HG02759 (cell line): ENCODE measurements at regions not wholly inside any gene's neighbourhood (a gene's known extent, or its start where the extent isn't known, plus 50 kb on each side); places are given as distances from the start of the nearest gene placed in this dataset.

ENCODE experiments used
- ATAC-seq: cut with Tn5 transposase; IDR thresholded peaks from one replicate; pipeline ENCODE4 v1.9.1; 2021; ENCODE audit warnings: mild to moderate bottlenecking, moderate library complexity; ENCODE audit not compliant: unreplicated experiment

DNA sequence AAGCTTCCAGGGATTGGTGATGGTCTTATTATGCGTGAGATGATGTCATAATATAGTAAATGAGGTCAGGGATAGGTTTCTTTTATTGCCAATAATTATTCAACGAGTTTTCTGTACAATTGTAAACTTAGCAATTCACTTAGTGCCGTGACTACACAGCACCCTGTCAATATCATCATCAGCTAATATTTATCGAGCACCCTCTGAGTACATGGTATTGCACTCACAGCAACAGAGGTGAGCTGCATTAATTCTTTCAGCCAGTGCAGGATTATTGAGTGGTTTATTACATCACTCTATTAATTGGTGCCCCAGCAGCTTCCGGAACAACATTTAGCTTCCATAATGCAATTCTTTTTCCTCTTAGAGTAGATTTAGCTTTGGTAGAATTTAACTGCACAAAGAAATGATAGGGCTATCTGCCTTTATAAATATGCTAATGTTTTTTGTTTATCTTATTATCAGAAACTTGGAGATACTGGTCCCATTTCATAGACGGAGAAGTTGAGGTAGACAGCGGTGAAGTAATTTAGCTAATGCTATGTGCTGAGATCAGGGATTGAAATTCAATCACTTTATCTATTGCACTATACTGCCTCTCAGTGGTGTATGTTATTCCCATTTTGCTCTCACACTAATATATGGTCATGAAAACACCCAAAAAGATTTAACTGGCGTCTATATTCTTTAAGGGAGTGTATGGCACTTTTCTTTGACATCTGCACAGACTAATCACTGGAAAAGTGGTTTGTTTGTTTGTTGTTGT, 726.1 kb upstream of the WWC1 start:
- ATAC-seq, result no peak

DNA sequence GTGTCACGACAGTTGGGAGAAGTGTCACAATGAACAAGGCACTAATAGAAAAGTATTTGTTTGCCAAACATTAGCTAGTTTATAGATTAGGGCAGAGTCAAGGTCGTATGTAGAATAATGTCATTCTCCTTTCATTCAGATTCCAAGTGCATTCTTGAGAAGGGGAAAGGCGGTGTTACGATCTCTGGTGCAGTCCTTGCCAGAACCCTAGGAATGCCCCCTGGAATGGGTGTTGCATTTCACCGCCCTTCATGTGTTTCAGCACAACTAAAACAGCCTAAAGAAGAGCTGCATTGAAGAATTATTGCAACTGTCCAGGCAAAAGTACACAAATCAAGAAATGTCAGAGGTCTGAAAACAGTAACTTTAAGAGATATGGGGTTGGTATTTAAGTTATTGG, 721.0 kb upstream of the WWC1 start:
- no peak for ATAC-seq

DNA sequence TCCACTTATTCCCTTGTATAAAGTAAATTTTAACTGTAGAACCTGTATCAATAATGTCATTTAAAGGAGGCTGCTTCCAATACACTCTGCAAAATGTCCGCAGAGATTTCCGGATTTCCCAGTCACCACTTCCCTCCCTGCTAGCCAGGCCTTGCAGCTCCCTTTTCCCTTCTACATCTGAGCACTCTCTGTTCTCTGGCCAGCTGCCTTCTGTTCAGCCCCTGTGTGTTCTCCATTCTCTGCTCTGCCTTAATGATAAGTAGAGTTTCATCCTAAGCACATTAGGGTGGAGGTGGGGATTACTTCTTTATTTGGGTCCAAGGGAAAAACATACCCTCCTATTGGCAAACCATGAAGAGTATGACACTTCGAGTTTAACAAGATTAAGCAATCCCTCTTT, 719.6 kb upstream of the WWC1 start:
- no peak for ATAC-seq

DNA sequence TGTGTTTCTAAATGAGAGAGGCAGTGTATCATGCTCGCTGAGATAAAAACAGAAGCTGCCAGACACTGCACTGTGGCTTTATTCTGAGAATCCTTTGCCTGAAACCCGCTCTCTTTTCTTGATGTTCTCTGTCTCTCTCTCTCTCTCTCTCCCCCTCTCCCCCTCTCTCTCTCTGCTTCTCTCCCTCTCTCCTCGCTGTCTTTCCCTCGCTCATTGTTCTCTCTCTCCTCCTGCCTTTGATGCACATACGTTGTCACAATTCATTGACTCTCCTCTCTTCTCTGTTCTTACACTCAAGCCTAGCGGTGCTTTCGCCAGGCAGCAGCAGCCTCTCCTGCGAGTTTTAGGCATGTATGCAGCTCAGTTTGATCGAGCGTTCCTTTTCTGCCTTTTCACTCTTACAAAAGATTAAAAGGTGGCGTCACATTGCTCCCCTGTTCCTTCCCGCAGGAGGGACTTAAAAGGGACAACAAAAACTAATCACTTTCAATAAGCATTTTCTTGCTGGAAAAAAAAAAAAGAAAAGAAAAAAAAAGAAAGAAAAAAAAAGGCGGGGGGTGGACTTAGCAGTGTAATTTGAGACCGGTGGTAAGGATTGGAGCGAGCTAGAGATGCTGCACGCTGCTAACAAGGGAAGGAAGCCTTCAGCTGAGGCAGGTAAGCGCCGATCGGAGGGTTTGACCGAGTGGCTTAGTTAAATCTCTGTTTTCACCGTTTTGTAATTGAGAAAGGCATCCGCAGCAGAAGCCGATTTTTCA, 717.9 kb upstream of the WWC1 start:
- ATAC-seq, result no peak

DNA sequence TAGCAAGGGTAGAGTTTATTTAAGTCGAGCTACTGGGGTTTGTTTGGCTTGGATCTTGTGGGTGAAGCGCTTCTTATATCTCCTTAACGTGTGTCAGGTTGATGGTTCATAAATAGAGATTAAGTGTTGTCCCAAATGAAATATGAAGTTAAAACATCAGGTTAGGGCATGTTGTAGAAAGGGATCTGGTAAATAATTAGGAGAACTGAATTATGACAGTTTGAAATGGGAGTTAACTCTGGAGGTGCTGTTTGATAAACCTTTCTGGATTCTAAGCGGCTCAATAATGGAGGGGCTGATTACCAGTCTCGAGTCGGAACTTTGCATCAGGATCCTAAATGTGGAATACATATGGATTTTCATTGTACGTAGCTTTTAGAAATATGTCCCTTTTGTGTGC, 717.0 kb upstream of the WWC1 start:
- ATAC-seq, result no peak

DNA sequence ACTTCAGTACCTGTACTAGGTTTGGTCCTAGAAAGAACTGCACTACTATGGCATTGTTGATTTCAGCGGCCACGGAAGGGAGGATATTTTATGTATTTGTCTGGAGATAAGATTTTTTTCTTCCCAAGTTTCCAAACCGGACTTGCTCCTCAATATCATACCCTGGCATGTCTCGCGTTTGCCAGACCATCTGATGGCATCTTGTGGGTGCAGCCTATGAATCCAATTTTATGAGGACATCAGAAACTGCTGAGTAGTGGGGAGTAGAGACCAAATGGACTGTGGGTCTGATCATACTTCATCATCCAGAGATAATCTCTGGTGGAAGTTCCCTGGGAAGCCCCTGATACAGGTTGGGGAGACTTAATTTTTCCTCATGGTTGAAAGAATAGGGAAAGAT, 716.1 kb upstream of the WWC1 start:
- no peak for ATAC-seq

DNA sequence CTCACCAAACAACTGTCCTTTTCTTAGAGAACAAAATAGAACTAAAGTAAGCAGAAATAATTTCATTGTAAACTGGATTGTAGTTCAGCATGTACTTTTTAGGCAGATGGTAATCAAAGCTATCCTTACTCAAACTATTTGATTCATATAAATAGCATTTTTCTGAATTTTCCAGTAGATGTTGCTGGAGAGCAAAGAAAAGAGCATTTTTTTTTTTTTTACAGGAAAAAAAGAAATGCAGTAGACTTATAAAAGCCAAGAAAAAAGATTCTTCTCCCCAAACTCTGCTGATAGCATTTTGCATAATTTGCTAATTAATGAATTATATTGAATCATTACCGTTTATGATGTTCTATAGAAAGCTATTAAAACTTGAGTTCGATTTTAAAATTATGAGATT, 715.3 kb upstream of the WWC1 start:
- ATAC-seq, result no peak

DNA sequence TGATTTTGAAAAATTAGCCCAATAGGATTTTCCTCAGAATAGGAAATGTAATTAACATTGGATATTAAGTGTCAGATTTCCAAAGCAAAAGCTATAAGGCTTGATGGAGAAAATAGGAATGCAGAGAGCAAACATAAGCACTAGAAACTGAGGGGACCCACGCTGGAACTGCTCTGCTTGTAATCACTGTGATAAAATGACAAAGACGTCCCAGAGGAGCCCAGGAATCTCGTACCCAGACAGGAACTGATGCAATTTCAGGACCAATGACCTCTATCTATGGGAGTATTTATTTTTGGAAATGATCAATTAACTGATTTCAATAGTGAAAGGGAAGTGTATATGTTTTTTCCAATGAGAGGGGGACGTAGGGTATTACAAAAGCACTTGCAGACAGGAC, 714.5 kb upstream of the WWC1 start:
- no peak for ATAC-seq

DNA sequence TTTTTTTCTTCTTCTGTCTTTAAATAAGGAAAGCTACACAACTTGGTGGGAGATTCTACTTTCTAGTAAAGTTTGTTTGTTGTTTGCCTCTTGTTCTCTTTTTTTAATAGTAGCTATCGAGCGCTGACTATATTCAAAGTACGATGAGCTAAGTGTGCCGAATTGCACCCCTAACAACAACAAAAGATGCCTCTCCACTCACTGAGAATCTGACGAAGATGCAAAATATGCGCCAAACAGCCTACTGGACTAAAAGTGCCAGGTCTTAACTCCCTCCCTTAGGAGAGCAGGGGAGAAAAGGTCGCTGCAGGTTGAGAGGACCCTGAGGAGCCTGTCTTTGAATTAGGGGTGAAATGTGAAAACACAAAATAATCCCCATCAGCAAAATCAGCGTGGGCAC, 713.8 kb upstream of the WWC1 start:
- no peak for ATAC-seq

DNA sequence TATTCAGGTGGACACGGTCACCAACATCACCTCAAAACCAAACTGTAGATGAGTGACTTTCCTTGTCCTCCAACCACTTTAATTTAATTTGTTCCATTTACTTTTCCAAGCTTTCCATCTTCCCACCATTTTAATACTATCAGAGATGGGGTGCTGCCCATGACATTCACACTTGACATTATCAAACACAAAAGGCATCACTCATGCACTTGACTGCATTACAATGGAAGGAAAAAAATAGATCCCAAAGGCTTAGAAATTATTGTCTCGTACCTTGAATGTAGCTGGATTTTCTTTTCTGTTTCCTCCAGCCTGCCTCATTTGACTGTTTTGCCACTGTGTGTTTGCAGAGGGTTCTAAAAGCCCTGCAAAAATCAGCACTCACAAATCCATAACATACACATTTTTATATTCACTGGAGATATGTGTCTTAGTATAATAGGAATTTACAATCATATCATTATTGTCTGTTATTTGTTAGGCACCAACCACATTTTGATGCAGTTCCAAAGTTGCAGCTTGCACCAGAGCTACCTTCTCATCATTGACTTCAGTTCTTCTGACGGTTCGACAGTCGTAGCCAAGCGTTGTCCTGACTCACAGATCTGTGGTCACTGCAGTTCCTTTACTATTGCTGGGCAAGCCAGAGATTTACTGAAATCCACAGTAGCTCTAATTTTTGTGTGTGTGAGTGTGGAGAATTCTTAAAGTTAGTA, 712.3 kb upstream of the WWC1 start:
- no peak for ATAC-seq

DNA sequence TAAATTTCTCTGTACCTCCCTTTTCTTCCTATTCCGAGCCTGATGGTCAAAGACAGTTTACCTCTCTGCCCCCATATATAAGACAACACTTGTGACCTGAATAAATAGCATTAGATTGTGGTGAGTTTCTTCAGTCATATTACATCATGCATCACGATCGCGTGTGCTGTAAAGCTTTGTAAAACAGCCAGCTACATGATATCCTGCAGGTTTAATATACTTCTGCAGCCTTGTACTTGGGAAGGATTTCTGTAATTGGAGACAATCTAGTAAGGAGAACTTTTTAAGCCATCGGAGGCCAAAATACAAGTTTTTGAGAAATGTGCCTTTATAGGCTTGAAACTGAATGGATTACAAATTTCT, 711.8 kb upstream of the WWC1 start:
- no peak for ATAC-seq

DNA sequence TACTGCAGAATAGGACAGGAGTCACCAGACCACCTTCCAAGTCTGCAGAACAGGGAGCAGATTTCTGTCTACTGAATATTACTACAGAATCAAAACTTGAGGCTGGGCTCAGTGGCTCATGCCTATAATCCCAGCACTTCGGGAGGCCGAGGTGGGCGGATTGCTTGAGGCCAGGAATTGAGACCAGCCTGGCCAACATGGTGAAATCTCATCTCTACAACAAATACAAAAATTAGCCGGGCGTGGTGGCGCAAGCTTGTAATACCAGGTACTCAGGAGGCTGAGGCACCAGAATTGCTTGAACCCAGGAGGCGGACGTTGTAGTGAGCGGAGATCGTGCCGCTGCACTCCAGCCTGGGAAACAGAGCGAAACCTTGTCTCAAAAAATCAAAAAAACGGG, 710.8 kb upstream of the WWC1 start:
- ATAC-seq, result no peak

DNA sequence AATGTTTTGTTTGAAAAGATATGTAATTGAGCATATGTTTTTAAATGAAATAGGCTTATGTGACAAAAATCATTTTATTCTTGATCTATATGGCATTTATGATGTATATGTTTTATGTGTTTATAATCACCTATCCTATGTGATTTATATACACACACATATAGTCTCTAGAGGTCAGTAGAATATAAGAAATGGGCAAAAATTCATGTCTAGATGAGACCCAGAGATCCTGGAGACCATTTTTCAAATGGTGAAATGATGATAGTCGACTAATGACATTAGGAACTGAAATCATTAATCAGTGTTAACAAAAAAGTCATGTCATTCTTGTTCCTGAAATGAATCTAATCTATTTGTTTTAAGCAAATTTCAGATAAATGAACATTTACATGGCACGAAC, 709.2 kb upstream of the WWC1 start:
- ATAC-seq, result no peak

DNA sequence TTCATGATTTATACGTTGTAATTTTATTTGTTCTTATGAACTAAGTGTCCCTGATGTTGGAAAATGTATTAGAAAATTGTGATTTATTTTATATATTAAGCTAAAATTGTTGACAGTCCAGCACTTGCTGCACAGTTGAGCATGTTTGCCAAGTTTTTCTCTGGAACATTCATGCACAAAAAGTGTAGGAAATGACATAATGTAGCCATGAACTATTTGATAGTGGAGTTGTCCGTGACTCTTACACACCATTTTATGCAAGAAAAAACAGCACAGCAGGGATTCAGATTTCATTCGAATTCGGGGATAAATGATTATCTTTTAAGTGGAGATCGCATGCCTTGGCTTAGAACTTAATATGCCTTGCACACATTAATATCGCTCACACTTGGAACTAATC, 708.6 kb upstream of the WWC1 start:
- ATAC-seq, result no peak

DNA sequence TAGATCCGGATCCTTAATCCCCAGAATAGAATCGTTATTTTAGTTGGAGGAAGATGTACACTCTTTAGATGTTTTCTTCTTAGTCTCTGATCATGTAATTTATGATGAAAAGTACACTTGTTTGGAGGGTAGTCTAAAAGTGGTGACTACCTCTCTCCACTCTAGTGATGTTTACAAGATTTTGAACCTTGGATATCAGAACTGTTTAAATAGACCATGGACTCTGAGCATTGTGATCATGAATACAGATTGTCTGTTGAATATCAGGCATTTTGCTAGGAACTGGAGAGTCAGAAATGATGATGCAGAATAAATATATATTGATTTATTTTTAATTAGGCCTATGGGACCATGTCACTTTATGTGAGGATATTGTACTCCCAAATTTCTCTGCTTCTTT, 706.3 kb upstream of the WWC1 start:
- ATAC-seq, result no peak

DNA sequence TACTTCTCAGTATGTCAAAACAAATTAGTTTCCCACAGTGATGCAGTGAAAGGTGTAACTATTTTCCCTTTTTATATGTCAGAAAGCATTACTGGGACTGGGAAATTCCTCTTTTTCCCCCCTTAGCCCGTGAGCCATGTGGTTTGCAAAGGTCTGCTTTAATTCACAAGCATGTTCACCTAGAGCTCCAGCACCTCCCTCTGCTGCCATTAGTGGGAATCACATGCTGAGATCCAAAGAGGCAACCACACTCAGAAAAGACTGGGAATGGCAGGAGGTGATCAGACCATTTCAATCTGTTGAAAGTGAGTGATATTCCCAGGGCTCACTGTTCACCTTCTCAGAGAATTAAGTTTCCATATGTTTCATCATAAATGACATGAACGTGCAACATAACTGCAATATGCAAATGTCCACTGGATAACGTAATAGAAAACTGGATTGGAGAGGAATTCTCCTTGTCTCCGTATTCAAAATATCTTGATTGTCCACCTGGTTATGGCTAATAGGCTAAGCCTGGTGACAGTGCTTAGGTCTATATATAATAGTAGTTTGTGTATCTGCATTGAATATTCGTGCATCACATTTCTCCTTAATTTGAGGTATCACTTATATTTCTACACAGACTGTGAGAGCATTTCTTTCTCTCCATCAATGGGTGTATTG, 703.5 kb upstream of the WWC1 start:
- no peak for ATAC-seq

DNA sequence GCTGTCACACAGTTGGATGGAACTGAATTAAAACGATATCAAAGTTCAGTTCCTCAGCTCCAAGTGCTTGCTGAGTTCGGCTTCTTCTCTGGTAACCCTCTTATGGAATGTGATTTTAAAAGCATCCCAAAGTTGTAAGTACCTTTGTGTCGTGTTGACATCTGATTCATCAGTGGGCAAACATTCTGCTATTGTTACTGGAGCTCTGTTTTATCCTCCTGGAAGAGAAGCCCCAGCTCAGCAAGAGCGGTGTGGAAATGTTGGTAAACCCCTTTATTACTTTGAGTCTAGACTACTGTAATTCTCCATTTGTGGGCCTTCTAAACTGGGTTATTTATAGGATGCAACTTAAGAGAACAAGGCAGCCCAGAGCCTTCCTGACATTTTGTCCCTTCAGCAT, 699.3 kb upstream of the WWC1 start:
- ATAC-seq, result no peak

DNA sequence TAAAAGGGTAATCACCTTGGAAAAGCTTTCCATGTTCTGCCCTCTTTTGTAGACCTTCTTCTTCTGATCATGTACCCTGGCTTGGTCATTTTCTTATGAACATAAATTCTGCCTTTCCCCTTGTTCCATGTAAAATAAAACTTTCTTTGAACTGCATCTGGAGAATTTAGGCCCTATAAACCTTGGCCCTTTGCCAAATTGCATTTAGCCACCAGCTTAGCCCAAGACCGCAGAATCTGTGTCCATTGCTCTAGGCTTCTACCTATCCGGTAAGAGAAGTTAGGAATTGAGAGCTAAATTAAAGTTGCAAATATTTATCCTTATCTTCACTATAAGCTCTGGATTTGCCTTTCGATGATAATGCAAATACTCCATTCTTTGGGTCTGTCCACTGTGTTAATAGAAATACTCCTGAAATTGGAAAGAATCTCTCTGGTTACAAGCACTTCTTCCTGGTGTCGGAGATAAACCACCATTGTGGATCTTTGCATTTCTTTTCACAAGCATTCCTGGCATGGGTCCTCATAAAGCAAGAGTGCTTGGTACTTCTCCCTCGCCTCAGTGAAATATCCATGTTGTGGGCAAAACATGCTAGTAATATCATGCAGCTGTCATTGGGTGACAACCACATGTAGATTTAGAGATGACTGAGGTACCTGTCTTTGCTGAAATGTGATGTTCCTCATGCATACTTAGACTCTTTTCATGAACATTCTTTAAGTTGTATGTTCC, 698.0 kb upstream of the WWC1 start:
- no peak for ATAC-seq

DNA sequence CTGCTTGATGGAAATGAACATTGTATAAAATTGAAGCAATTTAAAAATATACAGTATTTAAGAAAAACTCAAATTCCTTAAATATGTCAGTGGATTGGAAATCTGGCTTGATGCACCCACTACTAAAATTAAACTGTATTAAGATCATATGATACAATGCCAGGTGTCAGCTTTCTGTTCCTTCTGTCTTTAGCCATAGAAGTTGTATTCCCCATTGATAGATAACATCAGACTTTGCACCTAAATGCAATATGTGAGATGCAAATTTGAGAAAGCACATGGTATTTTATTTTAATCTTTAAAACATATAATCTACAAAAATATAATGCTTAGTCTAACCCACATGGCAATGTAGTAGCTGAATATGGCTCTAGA, 697.4 kb upstream of the WWC1 start:
- ATAC-seq, result no peak

DNA sequence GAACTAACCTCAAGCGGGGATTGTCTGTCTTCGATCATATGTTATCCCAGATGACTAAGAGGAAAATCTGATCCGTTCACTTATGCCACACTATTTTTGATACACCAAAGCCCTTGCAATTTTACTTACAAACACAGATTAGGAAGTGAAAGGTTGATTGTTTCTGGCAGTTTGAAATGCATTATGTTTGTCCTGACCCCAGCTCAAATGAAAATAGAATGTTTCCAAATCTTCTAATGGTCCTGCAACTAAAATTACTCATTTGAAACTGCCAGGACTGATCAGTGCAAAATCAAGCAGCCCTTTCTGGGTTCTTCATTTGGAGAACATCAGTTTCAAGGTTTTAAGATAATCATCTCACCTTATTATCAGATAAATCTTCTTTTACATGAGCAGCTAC, 696.7 kb upstream of the WWC1 start:
- ATAC-seq, result no peak

DNA sequence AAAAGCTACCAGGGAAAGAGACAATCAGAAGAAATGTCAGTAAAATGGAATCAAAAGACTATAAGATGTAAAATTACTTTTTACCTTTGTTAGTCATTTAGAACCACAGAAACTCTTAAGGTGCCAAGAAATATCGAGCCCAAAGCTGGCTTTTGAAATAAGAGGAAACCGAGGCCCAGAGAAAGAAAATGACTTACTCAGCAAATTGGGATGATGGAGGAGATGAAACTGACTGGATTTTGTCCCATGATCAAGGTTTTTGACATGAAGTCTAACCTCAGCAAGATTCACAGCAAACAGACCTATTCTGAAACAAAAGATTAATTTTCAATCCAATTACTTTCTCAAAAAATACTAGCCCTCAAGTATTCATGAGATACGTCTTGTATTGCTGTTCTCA, 696.2 kb upstream of the WWC1 start:
- ATAC-seq, result no peak
